ENCODE measurements at regions not wholly inside any gene's neighbourhood (a gene's known extent, or its start where the extent isn't known, plus 50 kb on each side); places are given as distances from the start of the nearest gene placed in this dataset.

DNA sequence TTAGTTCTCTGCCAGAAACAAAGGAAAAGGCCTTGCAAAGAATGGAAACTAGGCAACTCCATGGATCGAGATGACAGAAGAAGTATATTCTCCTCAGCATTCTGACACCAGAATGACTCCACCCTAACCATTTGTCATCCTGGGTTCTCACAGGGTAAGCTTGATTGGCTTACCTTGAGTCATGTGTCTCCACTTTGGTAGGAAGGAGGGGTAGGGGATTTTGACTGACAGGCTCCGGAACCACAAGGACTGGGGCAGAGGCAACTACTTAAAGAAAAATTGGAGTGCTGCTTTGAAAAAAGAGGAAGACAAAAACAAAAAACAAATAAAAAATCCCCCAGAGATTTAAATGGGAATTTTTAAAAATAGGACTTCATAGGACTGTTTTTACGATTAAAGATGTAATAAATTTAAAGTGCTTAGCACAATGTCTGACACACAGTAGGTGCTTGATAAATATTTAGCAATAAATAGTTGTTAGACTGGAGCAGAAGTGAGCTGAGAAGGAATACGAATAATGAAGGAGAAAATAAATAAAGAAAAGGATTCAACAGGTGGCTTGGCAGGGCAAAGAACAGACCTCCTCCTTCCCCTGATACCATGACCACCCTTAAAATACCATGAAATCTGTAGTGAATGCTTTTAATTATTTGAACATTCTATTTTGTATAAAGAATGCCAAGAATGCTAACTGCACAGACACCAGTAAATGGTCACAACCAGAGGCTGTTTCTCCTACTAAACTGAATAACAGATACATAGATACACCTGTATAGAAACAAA is 230.2 kb downstream of the CDCA7 start:
- TF ChIP-seq SUZ12 (IDR thresholded peaks at IDR 0.05; ENCODE audit: extremely low read depth, insufficient read depth, insufficient read length), result no peak
- TF ChIP-seq YY1 (IDR thresholded peaks at IDR 0.05; ENCODE audit: insufficient read depth, insufficient read length), result no peak
- TF ChIP-seq ZNF274 (IDR thresholded peaks at IDR 0.05; ENCODE audit: low read depth, low read length), result no peak
- H3K4me1 ChIP-seq (ENCODE audit: insufficient read depth, insufficient read length), result no peaks in the 10 kb centered on the region
- H3K9ac ChIP-seq (ENCODE audit: insufficient read length, low read depth), result no peak overlapping the region
- DNase-seq (ENCODE audit: low read depth, low spot score), result no peak
- no peaks in the 10 kb centered on the region for H3K27me3 ChIP-seq (ENCODE audit: insufficient read depth, insufficient read length)
- no peak overlapping the region for H3K4me3 ChIP-seq (ENCODE audit: insufficient read length, low read depth)
- H3K36me3 ChIP-seq (ENCODE audit: insufficient read depth, insufficient read length, low read length), result no peaks in the 10 kb centered on the region
- no peaks in the 10 kb centered on the region for H3K9me3 ChIP-seq (ENCODE audit: insufficient read depth, low read length)

DNA sequence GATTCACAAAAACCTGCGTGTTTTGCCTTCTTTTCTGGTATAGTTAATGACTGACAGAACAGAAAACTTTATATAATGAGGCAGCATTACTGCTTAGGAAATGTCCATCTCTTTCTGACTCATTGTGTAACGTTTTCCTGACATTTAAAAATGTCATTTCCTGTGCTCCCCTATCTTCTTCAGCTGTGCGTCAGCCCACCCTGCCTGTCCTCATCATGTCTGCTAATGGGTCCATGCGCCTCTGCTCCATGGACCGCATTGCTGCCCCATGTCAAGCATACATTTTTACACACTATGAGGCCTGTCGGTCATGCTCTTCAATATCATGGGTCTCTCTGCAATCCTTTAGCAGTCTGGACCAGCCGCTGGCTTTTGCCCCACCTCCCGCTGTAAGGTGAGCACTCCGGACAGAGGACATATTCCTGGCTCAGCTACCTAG is 234.3 kb downstream of the CDCA7 start:
- no peaks in the 10 kb centered on the region for H3K4me1 ChIP-seq (ENCODE audit: insufficient read depth, insufficient read length)
- DNase-seq (ENCODE audit: low read depth, low spot score), result no peak
- H3K9me3 ChIP-seq (ENCODE audit: insufficient read depth, low read length), result peaks cover 31% of the 10 kb centered on the region
- no peaks in the 10 kb centered on the region for H3K36me3 ChIP-seq (ENCODE audit: insufficient read depth, insufficient read length, low read length)
- no peak overlapping the region for H3K4me3 ChIP-seq (ENCODE audit: insufficient read length, low read depth)
- no peak for TF ChIP-seq SUZ12 (IDR thresholded peaks at IDR 0.05; ENCODE audit: extremely low read depth, insufficient read depth, insufficient read length)
- TF ChIP-seq YY1 (IDR thresholded peaks at IDR 0.05; ENCODE audit: insufficient read depth, insufficient read length), result no peak
- no peak for TF ChIP-seq ZNF274 (IDR thresholded peaks at IDR 0.05; ENCODE audit: low read depth, low read length)
- H3K9ac ChIP-seq (ENCODE audit: insufficient read length, low read depth), result no peak overlapping the region
- no peaks in the 10 kb centered on the region for H3K27me3 ChIP-seq (ENCODE audit: insufficient read depth, insufficient read length)

GRCh38 chr2:173589604-173590275 is 235.1 kb downstream of the CDCA7 start:
- DNase-seq (ENCODE audit: low read depth, low spot score), result no peak
- no peaks in the 10 kb centered on the region for H3K27me3 ChIP-seq (ENCODE audit: insufficient read depth, insufficient read length)
- no peaks in the 10 kb centered on the region for H3K4me1 ChIP-seq (ENCODE audit: insufficient read depth, insufficient read length)
- peaks cover 33% of the 10 kb centered on the region for H3K9me3 ChIP-seq (ENCODE audit: insufficient read depth, low read length)
- H3K36me3 ChIP-seq (ENCODE audit: insufficient read depth, insufficient read length, low read length), result no peaks in the 10 kb centered on the region
- TF ChIP-seq YY1 (IDR thresholded peaks at IDR 0.05; ENCODE audit: insufficient read depth, insufficient read length), result no peak
- TF ChIP-seq ZNF274 (IDR thresholded peaks at IDR 0.05; ENCODE audit: low read depth, low read length), result no peak
- TF ChIP-seq SUZ12 (IDR thresholded peaks at IDR 0.05; ENCODE audit: extremely low read depth, insufficient read depth, insufficient read length), result no peak
- H3K9ac ChIP-seq (ENCODE audit: insufficient read length, low read depth), result no peak overlapping the region
- no peak overlapping the region for H3K4me3 ChIP-seq (ENCODE audit: insufficient read length, low read depth)

GRCh38 chr2:173590276-173590861 is 235.7 kb downstream of the CDCA7 start:
- Histone ChIP-seq H3K4me3 (ENCODE audit: insufficient read length, low read depth) (no peak overlapping the region), H3K27me3 (ENCODE audit: insufficient read depth, insufficient read length) (no peaks in the 10 kb centered on the region), H3K36me3 (ENCODE audit: insufficient read depth, insufficient read length, low read length) (no peaks in the 10 kb centered on the region), H3K9ac (ENCODE audit: insufficient read length, low read depth) (no peak overlapping the region), H3K4me1 (ENCODE audit: insufficient read depth, insufficient read length) (no peaks in the 10 kb centered on the region), H3K9me3 (ENCODE audit: insufficient read depth, low read length) (peaks cover 33% of the 10 kb centered on the region)
- TF ChIP-seq SUZ12 (IDR thresholded peaks at IDR 0.05; ENCODE audit: extremely low read depth, insufficient read depth, insufficient read length), result no peak
- no peak for TF ChIP-seq YY1 (IDR thresholded peaks at IDR 0.05; ENCODE audit: insufficient read depth, insufficient read length)
- TF ChIP-seq ZNF274 (IDR thresholded peaks at IDR 0.05; ENCODE audit: low read depth, low read length), result no peak
- DNase-seq (ENCODE audit: low read depth, low spot score), result peak; percentile 39

DNA sequence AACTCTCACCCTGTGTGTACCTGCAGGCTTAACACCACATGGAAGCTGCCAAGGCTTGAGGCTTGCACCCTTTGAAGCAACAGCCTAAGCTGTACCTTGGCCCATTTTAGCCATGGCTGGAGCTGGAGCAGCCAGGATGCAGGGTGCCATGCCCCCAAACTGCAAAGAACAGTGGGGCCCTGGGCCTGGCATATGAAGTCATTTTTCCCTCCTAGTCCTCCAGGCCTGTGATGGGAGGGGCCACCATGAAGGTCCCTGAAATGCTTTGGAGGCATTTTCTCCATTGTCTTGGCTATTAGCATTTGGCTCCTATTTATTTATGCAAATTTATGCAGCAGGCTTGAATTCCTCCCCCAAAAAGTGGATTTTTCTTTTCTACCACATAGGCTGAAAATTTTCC is 238.4 kb downstream of the CDCA7 start:
- peaks cover 33% of the 10 kb centered on the region for H3K9me3 ChIP-seq (ENCODE audit: insufficient read depth, low read length)
- no peak overlapping the region for H3K4me3 ChIP-seq (ENCODE audit: insufficient read length, low read depth)
- DNase-seq (ENCODE audit: low read depth, low spot score), result no peak
- no peaks in the 10 kb centered on the region for H3K36me3 ChIP-seq (ENCODE audit: insufficient read depth, insufficient read length, low read length)
- H3K9ac ChIP-seq (ENCODE audit: insufficient read length, low read depth), result no peak overlapping the region
- no peaks in the 10 kb centered on the region for H3K27me3 ChIP-seq (ENCODE audit: insufficient read depth, insufficient read length)
- H3K4me1 ChIP-seq (ENCODE audit: insufficient read depth, insufficient read length), result no peaks in the 10 kb centered on the region
- TF ChIP-seq ZNF274 (IDR thresholded peaks at IDR 0.05; ENCODE audit: low read depth, low read length) (no peak), SUZ12 (IDR thresholded peaks at IDR 0.05; ENCODE audit: extremely low read depth, insufficient read depth, insufficient read length) (no peak), YY1 (IDR thresholded peaks at IDR 0.05; ENCODE audit: insufficient read depth, insufficient read length) (no peak)

DNA sequence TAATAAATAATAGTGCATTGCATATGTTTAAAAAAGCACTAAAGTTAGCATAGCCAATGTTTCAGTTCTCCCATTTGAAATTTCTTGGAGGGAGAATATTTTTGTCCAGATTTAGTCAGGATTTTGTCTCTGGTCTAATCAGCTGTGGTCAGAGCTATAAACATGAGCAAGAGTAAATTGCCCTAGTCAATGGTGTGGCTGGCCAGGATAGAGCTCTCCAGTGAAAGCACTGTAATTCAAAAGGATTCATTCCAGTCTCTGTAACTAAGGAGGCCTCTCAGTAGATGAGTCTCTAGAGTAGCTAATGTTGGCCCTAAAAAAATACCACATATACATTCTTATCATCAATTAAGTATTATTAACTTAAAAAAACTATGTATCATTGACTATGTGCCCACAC is 241.6 kb downstream of the CDCA7 start:
- H3K36me3 ChIP-seq (ENCODE audit: insufficient read depth, insufficient read length, low read length), result no peaks in the 10 kb centered on the region
- DNase-seq (ENCODE audit: low read depth, low spot score), result no peak
- H3K4me1 ChIP-seq (ENCODE audit: insufficient read depth, insufficient read length), result no peaks in the 10 kb centered on the region
- no peak overlapping the region for H3K9ac ChIP-seq (ENCODE audit: insufficient read length, low read depth)
- TF ChIP-seq SUZ12 (IDR thresholded peaks at IDR 0.05; ENCODE audit: extremely low read depth, insufficient read depth, insufficient read length) (no peak), ZNF274 (IDR thresholded peaks at IDR 0.05; ENCODE audit: low read depth, low read length) (no peak), YY1 (IDR thresholded peaks at IDR 0.05; ENCODE audit: insufficient read depth, insufficient read length) (no peak)
- no peaks in the 10 kb centered on the region for H3K27me3 ChIP-seq (ENCODE audit: insufficient read depth, insufficient read length)
- H3K9me3 ChIP-seq (ENCODE audit: insufficient read depth, low read length), result peaks cover 29% of the 10 kb centered on the region
- H3K4me3 ChIP-seq (ENCODE audit: insufficient read length, low read depth), result no peak overlapping the region

GRCh38 chr2:173598525-173598924 is 243.9 kb downstream of the CDCA7 start:
- Histone ChIP-seq H3K4me1 (ENCODE audit: insufficient read depth, insufficient read length) (no peaks in the 10 kb centered on the region), H3K4me3 (ENCODE audit: insufficient read length, low read depth) (no peak overlapping the region), H3K27me3 (ENCODE audit: insufficient read depth, insufficient read length) (no peaks in the 10 kb centered on the region), H3K9me3 (ENCODE audit: insufficient read depth, low read length) (peaks cover 6% of the 10 kb centered on the region), H3K36me3 (ENCODE audit: insufficient read depth, insufficient read length, low read length) (no peaks in the 10 kb centered on the region), H3K9ac (ENCODE audit: insufficient read length, low read depth) (no peak overlapping the region)
- DNase-seq (ENCODE audit: low read depth, low spot score), result no peak
- no peak for TF ChIP-seq SUZ12 (IDR thresholded peaks at IDR 0.05; ENCODE audit: extremely low read depth, insufficient read depth, insufficient read length)
- no peak for TF ChIP-seq ZNF274 (IDR thresholded peaks at IDR 0.05; ENCODE audit: low read depth, low read length)
- TF ChIP-seq YY1 (IDR thresholded peaks at IDR 0.05; ENCODE audit: insufficient read depth, insufficient read length), result no peak
